BJ (cell line): ENCODE measurements at regions not wholly inside any gene's neighbourhood (a gene's known extent, or its start where the extent isn't known, plus 50 kb on each side); places are given as distances from the start of the nearest gene placed in this dataset.
"Not testable (repeated sequence)": the region's sequence is repeated elsewhere in the genome, so short reads cannot be mapped to it uniquely, and the experiment has no call there.

Experiments used
- CTCF ChIA-PET: fragments of 350-600 bp; formaldehyde crosslinking; extraction: SDS; loops from one replicate; lab custom pipeline; 2021; ENCODE audit warnings: antibody characterized with exemption, inconsistent platforms; lab: Yijun Ruan, JAX
- POLR2A ChIA-PET: fragments of 300-600 bp; sonication (Branson Sonifier 250); formaldehyde crosslinking; extraction: SDS; loops from one replicate; lab custom pipeline; 2021; ENCODE audit warnings: antibody characterized with exemption; lab: Charles Lee
- DNase-seq: peaks from one replicate; pipeline ENCODE4 v3.0.0-alpha.2; 2011; ENCODE audit warnings: low read depth
- H3K27me3 ChIP-seq: 2 replicates; pipeline ENCODE4 v1.6.0; 2011; ENCODE audit warnings: low read length; ENCODE audit not compliant: control insufficient read depth, insufficient read depth
- H3K36me3 ChIP-seq: 2 replicates; pipeline ENCODE4 v1.5.1; 2011; ENCODE audit warnings: low read length; ENCODE audit not compliant: control insufficient read depth, insufficient read depth
- H3K4me3 ChIP-seq: 2 replicates; pipeline ENCODE4 v1.5.1; 2011; ENCODE audit warnings: low read depth, mild to moderate bottlenecking, control low read depth, low read length
- TF ChIP-seq, protein P1 (sequence below): IDR thresholded peaks from 2 replicates; pipeline ENCODE4 v1.5.1; 2011; ENCODE audit warnings: low read depth, mild to moderate bottlenecking, control low read depth, inconsistent platforms, low read length, moderate library complexity; ENCODE audit not compliant: insufficient read depth

- Histone ChIP-seq H3K4me3 (no peak overlapping the region), H3K27me3 (no peaks in the 10 kb centered on the region), H3K36me3 (no peaks in the 10 kb centered on the region)
- TF ChIP-seq, protein P1, sequence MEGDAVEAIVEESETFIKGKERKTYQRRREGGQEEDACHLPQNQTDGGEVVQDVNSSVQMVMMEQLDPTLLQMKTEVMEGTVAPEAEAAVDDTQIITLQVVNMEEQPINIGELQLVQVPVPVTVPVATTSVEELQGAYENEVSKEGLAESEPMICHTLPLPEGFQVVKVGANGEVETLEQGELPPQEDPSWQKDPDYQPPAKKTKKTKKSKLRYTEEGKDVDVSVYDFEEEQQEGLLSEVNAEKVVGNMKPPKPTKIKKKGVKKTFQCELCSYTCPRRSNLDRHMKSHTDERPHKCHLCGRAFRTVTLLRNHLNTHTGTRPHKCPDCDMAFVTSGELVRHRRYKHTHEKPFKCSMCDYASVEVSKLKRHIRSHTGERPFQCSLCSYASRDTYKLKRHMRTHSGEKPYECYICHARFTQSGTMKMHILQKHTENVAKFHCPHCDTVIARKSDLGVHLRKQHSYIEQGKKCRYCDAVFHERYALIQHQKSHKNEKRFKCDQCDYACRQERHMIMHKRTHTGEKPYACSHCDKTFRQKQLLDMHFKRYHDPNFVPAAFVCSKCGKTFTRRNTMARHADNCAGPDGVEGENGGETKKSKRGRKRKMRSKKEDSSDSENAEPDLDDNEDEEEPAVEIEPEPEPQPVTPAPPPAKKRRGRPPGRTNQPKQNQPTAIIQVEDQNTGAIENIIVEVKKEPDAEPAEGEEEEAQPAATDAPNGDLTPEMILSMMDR: no peak
- ChIA-PET CTCF (interaction anchor here (0.7 kb wide), 1 partner anchor 9 kb away, joined by 3 read pairs; no protein-coding TSS in a partner anchor), POLR2A (no interaction called here)
- DNase-seq: no peak
These were observed 78.5 kb downstream of the TMCO5A start for GRCh38 chr15:38012894-38013293.

DNA sequence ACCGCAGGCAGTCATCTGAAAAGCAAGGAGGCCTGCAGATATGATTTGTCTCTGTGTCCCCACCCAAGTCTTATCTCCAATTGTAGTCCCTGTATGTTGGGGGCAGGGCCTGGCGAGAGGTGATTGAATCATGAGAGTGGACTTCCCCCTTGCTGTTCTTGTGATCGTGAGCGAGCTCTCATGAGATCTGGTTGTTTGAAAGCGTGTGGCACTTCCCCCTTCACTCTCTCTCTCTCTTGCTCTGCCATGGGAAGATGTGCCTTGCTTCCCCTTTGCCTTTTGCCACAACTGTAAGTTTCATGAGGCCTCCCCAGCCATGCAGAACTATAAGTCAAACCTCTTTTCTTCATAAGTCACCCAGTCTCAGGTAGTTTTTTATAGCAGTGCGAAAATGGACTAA, 83.3 kb downstream of the TMCO5A start:
- Histone ChIP-seq H3K4me3 (no peak overlapping the region), H3K36me3 (no peaks in the 10 kb centered on the region), H3K27me3 (no peaks in the 10 kb centered on the region)
- POLR2A ChIA-PET: no interaction called here
- CTCF ChIA-PET: no interaction called here
- TF ChIP-seq, protein P1: no peak
- no peak for DNase-seq

GRCh38 chr15:38019066-38019465, 84.6 kb downstream of the TMCO5A start:
- TF ChIP-seq, protein P1: no peak
- no peak for DNase-seq
- H3K4me3 ChIP-seq: no peak overlapping the region
- no peaks in the 10 kb centered on the region for H3K27me3 ChIP-seq
- H3K36me3 ChIP-seq: no peaks in the 10 kb centered on the region
- ChIA-PET CTCF (no interaction called here), POLR2A (interaction anchor here (0.6 kb wide), 1 partner anchor 309 kb away, joined by 3 read pairs; no protein-coding TSS in a partner anchor)

DNA sequence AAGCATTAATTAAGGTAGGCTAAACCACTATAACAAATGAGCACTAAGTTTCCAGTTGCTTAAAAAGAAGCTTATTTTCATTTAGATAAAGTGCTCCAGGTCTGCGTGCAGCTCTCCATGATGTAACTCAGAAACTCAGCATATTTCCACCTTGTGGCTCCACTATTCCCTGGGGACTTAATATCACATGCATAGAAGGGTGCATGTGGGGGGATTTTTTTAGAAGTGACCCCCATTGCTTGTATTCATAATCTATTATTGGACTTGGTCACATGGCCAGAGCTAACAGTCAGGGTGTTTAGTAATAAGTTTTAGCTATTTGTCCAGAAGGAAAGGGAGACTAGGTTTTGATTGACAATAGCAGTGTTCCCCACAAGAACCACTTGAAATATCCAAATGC, 86.8 kb downstream of the TMCO5A start:
- no peak for DNase-seq
- ChIA-PET CTCF (no interaction called here), POLR2A (no interaction called here)
- H3K4me3 ChIP-seq: no peak overlapping the region
- H3K36me3 ChIP-seq: no peaks in the 10 kb centered on the region
- no peaks in the 10 kb centered on the region for H3K27me3 ChIP-seq
- TF ChIP-seq, protein P1: no peak

GRCh38 chr15:38024293-38025091, 90.1 kb downstream of the TMCO5A start:
- no peak for DNase-seq
- CTCF ChIA-PET: no interaction called here
- POLR2A ChIA-PET: interaction anchor here (0.5 kb wide), 1 partner anchor 28 kb away, joined by 3 read pairs; no protein-coding TSS in a partner anchor
- H3K4me3 ChIP-seq: no peak overlapping the region
- no peaks in the 10 kb centered on the region for H3K27me3 ChIP-seq
- TF ChIP-seq, protein P1: no peak
- H3K36me3 ChIP-seq: no peaks in the 10 kb centered on the region

DNA sequence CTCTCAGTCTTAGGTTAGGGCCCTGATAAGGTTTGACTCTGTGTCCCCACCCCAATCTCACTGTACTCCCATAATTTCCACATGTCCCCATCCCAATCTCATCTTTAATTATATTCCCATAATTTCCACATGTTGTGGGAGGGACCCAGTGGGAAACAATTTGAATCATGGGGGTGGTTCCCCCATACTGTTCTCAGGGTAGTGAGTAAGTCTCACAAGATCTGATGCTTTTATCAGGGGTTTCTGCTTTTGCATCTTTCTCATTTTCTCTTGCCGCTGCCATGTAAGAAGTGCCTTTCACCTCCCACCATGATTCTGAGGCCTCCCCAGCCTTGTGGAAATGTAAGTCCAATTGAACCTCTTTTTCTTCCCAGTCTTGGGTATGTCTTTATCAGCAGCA, 91.2 kb downstream of the TMCO5A start:
- POLR2A ChIA-PET, H3K27me3 ChIP-seq, H3K36me3 ChIP-seq, DNase-seq, H3K4me3 ChIP-seq: not testable (repeated sequence)
- CTCF ChIA-PET: interaction anchor here (0.6 kb wide), 1 partner anchor 163 kb away, joined by 3 read pairs; no protein-coding TSS in a partner anchor
